ENCODE measurements at regions not wholly inside any gene's neighbourhood (a gene's known extent, or its start where the extent isn't known, plus 50 kb on each side); places are given as distances from the start of the nearest gene placed in this dataset.

GRCh38 chr4:178148106-178148505, 705.9 kb upstream of the AGA start (continued):
- TF ChIP-seq ZNF142 (CRISPR knock-in tag; IDR thresholded peaks at IDR 0.05) (no peak), ZNF619 (CRISPR knock-in tag; IDR thresholded peaks at IDR 0.05) (no peak), FIP1L1 (IDR thresholded peaks at IDR 0.05; ENCODE audit: borderline replicate concordance, insufficient read depth, low read depth, low read length) (no peak), BORCS8-MEF2B (CRISPR knock-in tag; IDR thresholded peaks at IDR 0.05) (no peak), PHF5A (CRISPR knock-in tag; IDR thresholded peaks at IDR 0.05; ENCODE audit: low read depth, unreplicated experiment) (no peak)

- H3K9ac ChIP-seq (ENCODE audit: insufficient read depth, low read depth, low read length), result no peak overlapping the region
- ATAC-seq, result no peak
- DNase-seq (ENCODE audit: low spot score), result no peak
- H3K36me3 ChIP-seq (replicated peaks in 1 of 2; ENCODE audit: control insufficient read depth in 1 of 2, insufficient read depth in 2 of 2, low read length in 2 of 2), result no peaks in the 10 kb centered on the region
- no peak for TF ChIP-seq MLXIP (CRISPR knock-in tag; IDR thresholded peaks at IDR 0.05; ENCODE audit: borderline replicate concordance)
- no peak for TF ChIP-seq FOXA1 (IDR thresholded peaks at IDR 0.05)
- no peak for TF ChIP-seq FOXA1 (CRISPR knock-in tag; IDR thresholded peaks at IDR 0.05)
- FAIRE-seq, result no peak
- H3K4me3 ChIP-seq (replicated peaks in 1 of 3; ENCODE audit: insufficient read depth in 1 of 3, low read depth in 2 of 3, low read length in 3 of 3), result no peak overlapping the region
- no peak overlapping the region for H3K4me2 ChIP-seq (ENCODE audit: low read depth, low read length)
- H3K27me3 ChIP-seq (ENCODE audit: control insufficient read depth in 1 of 2, insufficient read depth in 2 of 2, low read length in 2 of 2), result no peaks in the 10 kb centered on the region
- no peaks in the 10 kb centered on the region for H4K20me1 ChIP-seq (ENCODE audit: insufficient read depth, low read length)
- POLR2A ChIA-PET, result no interaction called here
- BruUV-seq (replicated peaks), result no TSS peak
- intact Hi-C loops (cut with micrococcal nuclease; ENCODE audit: unreplicated experiment) (no loop called here), in situ Hi-C loops (cut with HindIII; ENCODE audit: extremely low pct_ligation_motif_present, low pct_unique_long_range_greater_than_20kb) (no loop called here)
- no peaks in the 10 kb centered on the region for H3K79me2 ChIP-seq (ENCODE audit: insufficient read depth, low read length)
- no peak overlapping the region for H3K27ac ChIP-seq (ENCODE audit: extremely low read length, insufficient read depth, low read length)
- no peaks in the 10 kb centered on the region for H3K4me1 ChIP-seq (ENCODE audit: insufficient read depth, low read length)
- H2AFZ ChIP-seq (ENCODE audit: low read length), result no peak overlapping the region
- H3K9me3 ChIP-seq (ENCODE audit: low read length), result peaks cover 22% of the 10 kb centered on the region
- CTCF ChIA-PET (ENCODE audit: low intra/inter-chr PET ratio, low total read pairs), result no interaction called here
- WGBS (ENCODE audit: low lambda C conversion rate), result 9% methylated on average over 11 of the region's 11 CpGs
Measured at GRCh38 chr4:178165251-178165950, 723.2 kb upstream of the AGA start.

Measured in HepG2 (cell line).